Body of pancreas (tissue), 4 donors: ENCODE measurements at regions not wholly inside any gene's neighbourhood (a gene's known extent, or its start where the extent isn't known, plus 50 kb on each side); places are given as distances from the start of the nearest gene placed in this dataset.

Experiments used
- ATAC-seq: fragments of 150-250 bp; one replicate; pipeline ENCODE4 v1.9.1; 2016
- DNase-seq, 4 donors: peaks; one replicate each; pipeline ENCODE4 v3.0.0-alpha.2; 2019
- H3K27ac ChIP-seq, 4 donors: fragments of 200-600 bp; sonication (generic); 1 replicate in 3 of 4; 2 replicates in 1 of 4; pipeline versions ENCODE4 v1.5.1 to v1.6.1; 2016 to 2019; ENCODE audit warnings: mild to moderate bottlenecking in 1 of 4, mixed read lengths in 1 of 4, moderate library complexity in 1 of 4
- H3K27me3 ChIP-seq, 2 donors: fragments of 200-600 bp; sonication (generic); one replicate each; pipeline ENCODE4 v1.6.0; 2016; ENCODE audit warnings: mild to moderate bottlenecking in 1 of 2
- H3K36me3 ChIP-seq, 2 donors: fragments of 200-600 bp; sonication (generic); replicated peaks in 1 of 2; 2 replicates each; pipeline ENCODE4 v1.5.1; 2016; ENCODE audit warnings: low read depth in 2 of 2; ENCODE audit not compliant: insufficient read depth in 1 of 2
- H3K4me1 ChIP-seq: fragments of 200-600 bp; sonication (generic); one replicate; pipeline ENCODE4 v1.6.0; 2016
- H3K4me3 ChIP-seq, 2 donors: fragments of 200-600 bp; sonication (generic); 1 replicate in 1 of 2; 2 replicates in 1 of 2; pipeline ENCODE4 v1.5.1; 2016 to 2019
- H3K9me3 ChIP-seq, 3 donors: fragments of 200-600 bp; sonication (generic); 1 replicate in 2 of 3; 2 replicates in 1 of 3; pipeline ENCODE4 v1.5.1; 2016
- POLR2A ChIP-seq, 3 donors: fragments of 450-650 bp; IDR thresholded peaks; one replicate each; pipeline ENCODE4 v1.6.1; 2016; ENCODE audit warnings: antibody characterized with exemption in 3 of 3, mild to moderate bottlenecking in 2 of 3
- WGBS, 2 donors: methylation state at CpG; one replicate each; pipeline ENCODE4 v1.1.5; 2017; 5-methylcytosine and 5-hydroxymethylcytosine counted together
- intact Hi-C: fragments of 100-400 bp; cut with DNase I; formaldehyde crosslinking; loops from one replicate; pipeline ENCODE4 v1.15.1; 2023
- TF ChIP-seq, protein P1 (sequence below), 7 experiments: fragments of 450-650 bp in 4 of 7; fragments of 200-600 bp in 3 of 7; sonication (generic) in 3 of 7; IDR thresholded peaks; one replicate each; pipeline ENCODE4 v1.5.1; 2016 to 2019; ENCODE audit warnings: antibody characterized with exemption in 7 of 7

DNA sequence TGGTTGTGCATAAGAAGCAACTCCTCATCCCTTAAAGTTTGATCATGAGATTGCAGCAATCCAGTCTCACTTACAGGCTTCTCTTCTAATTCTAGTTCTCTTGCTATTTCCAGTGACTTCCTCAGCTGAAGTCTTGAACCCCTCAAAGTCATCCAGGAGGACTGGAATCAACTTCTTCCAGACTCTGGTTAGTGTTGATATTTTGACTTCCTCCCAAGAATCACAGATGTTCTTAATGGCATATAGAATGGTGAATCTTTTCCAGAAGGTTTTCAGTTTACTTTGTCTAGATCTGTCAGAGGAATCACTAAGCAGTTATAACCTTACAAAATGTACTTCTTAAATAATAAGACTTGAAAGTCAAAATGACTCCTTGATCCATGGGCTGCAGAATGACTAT is 81.3 kb upstream of the UBL3 start:
- Histone ChIP-seq H3K27me3 (no peaks in the 10 kb centered on the region), H3K36me3 (no peaks in the 10 kb centered on the region), H3K4me1 (peaks cover 8% of the 10 kb centered on the region), H3K9me3 (no peaks in the 10 kb centered on the region), H3K27ac (no peak overlapping the region), H3K4me3 (no peak overlapping the region)
- intact Hi-C loops, result loop anchor here (10.0 kb wide), 2 partner anchors 157 to 173 kb away; no protein-coding TSS in a partner anchor
- no peak for TF ChIP-seq POLR2A (IDR thresholded peaks at IDR 0.05)
- TF ChIP-seq, protein P1, sequence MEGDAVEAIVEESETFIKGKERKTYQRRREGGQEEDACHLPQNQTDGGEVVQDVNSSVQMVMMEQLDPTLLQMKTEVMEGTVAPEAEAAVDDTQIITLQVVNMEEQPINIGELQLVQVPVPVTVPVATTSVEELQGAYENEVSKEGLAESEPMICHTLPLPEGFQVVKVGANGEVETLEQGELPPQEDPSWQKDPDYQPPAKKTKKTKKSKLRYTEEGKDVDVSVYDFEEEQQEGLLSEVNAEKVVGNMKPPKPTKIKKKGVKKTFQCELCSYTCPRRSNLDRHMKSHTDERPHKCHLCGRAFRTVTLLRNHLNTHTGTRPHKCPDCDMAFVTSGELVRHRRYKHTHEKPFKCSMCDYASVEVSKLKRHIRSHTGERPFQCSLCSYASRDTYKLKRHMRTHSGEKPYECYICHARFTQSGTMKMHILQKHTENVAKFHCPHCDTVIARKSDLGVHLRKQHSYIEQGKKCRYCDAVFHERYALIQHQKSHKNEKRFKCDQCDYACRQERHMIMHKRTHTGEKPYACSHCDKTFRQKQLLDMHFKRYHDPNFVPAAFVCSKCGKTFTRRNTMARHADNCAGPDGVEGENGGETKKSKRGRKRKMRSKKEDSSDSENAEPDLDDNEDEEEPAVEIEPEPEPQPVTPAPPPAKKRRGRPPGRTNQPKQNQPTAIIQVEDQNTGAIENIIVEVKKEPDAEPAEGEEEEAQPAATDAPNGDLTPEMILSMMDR (IDR thresholded peaks at IDR 0.05), result no peak
- DNase-seq (no peak), ATAC-seq (no peak)

DNA sequence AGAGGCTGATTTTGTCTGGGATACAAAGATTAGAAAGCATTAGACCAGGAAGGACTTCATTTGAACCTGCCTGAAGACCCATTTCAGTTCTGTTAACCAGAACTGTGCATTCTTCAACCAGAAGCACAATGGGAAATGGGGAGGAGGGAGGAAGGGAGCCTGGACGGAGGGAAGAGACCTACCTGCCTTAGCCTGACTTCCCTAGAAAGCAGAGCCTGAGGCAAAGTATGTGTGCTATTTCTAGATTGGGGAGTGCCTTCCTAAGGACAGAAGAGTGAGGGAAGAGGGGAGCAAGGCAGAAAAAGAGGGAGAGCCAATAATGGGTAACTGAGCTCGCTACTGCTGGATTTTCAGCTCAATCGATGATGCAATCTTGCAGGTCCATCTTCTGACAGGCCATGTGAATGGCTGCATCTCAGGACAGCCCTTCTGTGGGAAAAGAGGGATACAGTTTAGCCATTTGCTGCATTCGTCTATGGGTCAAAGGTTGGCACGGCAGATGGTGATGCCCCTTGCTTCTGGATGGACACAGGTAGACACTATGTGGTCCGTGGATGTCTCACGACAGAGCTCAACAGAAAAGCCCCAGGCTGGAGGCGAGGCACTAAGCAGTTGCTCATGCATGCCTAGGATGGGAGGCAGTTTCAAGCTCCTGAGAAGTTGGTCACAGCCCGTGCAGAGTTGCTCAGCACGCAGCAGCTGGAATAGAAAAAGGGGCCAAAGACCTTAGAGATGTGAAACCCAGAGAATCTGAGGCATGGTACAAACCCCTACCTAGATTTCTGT is 78.8 kb upstream of the UBL3 start:
- Histone ChIP-seq H3K4me1 (peaks cover 22% of the 10 kb centered on the region), H3K36me3 (no peaks in the 10 kb centered on the region), H3K27ac (no peak overlapping the region), H3K4me3 (no peak overlapping the region), H3K9me3 (no peaks in the 10 kb centered on the region), H3K27me3 (no peaks in the 10 kb centered on the region)
- TF ChIP-seq POLR2A (IDR thresholded peaks at IDR 0.05), result no peak
- TF ChIP-seq, protein P1 (IDR thresholded peaks at IDR 0.05), result no peak
- no peak for DNase-seq
- WGBS, 2 donors, result 87 to 88% methylated on average over 10 of the region's 10 CpGs
- no peak for ATAC-seq
- intact Hi-C loops, result no loop called here

DNA sequence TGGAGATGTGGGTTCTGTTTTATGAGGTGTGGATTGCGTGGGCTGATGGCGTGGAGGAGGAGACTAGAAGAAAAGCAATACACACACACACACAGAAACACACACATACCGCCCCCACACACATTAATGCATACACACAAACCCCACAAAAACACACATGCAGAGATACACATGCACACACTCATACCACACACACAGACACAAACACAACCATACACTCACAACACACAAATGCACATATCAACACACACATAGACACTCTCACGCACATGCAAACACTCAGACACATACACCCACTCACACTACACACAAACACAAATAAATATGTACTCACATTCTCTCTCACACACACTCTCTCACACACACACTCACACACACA is 75.7 kb upstream of the UBL3 start:
- no peaks in the 10 kb centered on the region for H3K36me3 ChIP-seq
- no peaks in the 10 kb centered on the region for H3K27me3 ChIP-seq
- no peak for DNase-seq
- peak overlapping the region; percentile 22 to 95 (median 90) for H3K27ac ChIP-seq
- no peak overlapping the region for H3K4me3 ChIP-seq
- 87 to 88% methylated on average over 4 of the region's 4 CpGs for whole genome bisulfite sequencing, 2 donors
- H3K4me1 ChIP-seq, result peaks cover 38% of the 10 kb centered on the region
- ATAC-seq, result no peak
- intact Hi-C loops, result no loop called here
- TF ChIP-seq POLR2A (IDR thresholded peaks at IDR 0.05), result no peak
- TF ChIP-seq, protein P1 (IDR thresholded peaks at IDR 0.05), result no peak
- H3K9me3 ChIP-seq, result no peaks in the 10 kb centered on the region

GRCh38 chr13:29925457-29926097 is 75.2 kb upstream of the UBL3 start:
- intact Hi-C loops, result no loop called here
- Histone ChIP-seq H3K27me3 (no peaks in the 10 kb centered on the region), H3K27ac (peak overlapping the region; percentile 85 to 95 (median 92)), H3K4me3 (no peak overlapping the region), H3K36me3 (no peaks in the 10 kb centered on the region), H3K9me3 (no peaks in the 10 kb centered on the region), H3K4me1 (peaks cover 38% of the 10 kb centered on the region)
- ATAC-seq (peak; percentile 71), DNase-seq (peak; percentile 90 to 98 (median 95))
- 12 to 19% methylated on average over 3 of the region's 3 CpGs for WGBS, 2 donors
- TF ChIP-seq, protein P1 (IDR thresholded peaks at IDR 0.05), result no peak
- TF ChIP-seq POLR2A (IDR thresholded peaks at IDR 0.05), result peak in 2 of 3 donors; percentile 40 to 48
